ENCODE measurements at regions not wholly inside any gene's neighbourhood (a gene's known extent, or its start where the extent isn't known, plus 50 kb on each side); places are given as distances from the start of the nearest gene placed in this dataset.

DNA sequence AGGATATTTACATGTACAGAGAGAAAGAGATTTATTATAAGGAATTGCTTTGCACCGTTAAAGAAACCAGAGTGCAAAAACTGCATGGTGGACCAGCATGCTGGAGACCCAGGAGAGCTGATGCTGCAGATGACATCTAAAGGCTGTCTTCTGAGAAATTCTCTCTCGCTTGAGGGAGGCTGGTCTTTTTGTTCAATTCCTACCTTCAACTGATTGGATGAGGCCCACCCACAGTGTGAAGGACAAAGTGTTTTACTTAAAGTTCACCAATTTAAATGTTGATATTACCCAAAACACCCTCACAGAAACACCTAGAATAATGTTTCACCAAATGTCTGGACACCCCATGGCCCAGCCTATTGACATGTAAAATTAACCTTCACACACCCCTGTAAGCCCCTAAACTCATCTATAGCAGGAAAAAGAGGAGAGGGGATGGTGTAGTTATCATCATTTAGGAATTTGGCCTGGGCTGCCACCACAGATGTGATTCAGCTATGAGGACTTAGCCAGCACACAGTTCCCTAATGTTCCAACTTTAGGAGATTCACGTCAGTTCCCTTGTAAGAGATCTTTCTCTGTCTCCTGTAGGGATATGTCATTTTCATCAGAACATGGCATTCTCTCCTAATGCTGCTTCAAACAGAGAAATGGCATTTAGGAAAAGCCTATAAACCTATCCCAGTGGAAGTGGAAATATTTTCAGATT is 358.2 kb upstream of the TLE4 start:
- Histone ChIP-seq H3K4me2 (ENCODE audit: low read length) (no peak overlapping the region), H3K9ac (ENCODE audit: low read length) (no peak overlapping the region), H3K27me3 (ENCODE audit: low read depth, low read length) (no peaks in the 10 kb centered on the region), H3K4me3 (ENCODE audit: low read length) (no peak overlapping the region), H3K36me3 (replicated peaks; ENCODE audit: low read depth, low read length) (no peaks in the 10 kb centered on the region), H3K4me1 (ENCODE audit: low read length) (no peaks in the 10 kb centered on the region), H3K79me2 (ENCODE audit: low read length) (no peaks in the 10 kb centered on the region), H3K27ac (ENCODE audit: low read length) (no peak overlapping the region), H2AFZ (ENCODE audit: low read depth, low read length) (no peak overlapping the region), H4K20me1 (ENCODE audit: insufficient read depth, low read length) (no peaks in the 10 kb centered on the region), H3K9me3 (ENCODE audit: insufficient read depth, low read length) (no peaks in the 10 kb centered on the region)
- TF ChIP-seq, protein P1, sequence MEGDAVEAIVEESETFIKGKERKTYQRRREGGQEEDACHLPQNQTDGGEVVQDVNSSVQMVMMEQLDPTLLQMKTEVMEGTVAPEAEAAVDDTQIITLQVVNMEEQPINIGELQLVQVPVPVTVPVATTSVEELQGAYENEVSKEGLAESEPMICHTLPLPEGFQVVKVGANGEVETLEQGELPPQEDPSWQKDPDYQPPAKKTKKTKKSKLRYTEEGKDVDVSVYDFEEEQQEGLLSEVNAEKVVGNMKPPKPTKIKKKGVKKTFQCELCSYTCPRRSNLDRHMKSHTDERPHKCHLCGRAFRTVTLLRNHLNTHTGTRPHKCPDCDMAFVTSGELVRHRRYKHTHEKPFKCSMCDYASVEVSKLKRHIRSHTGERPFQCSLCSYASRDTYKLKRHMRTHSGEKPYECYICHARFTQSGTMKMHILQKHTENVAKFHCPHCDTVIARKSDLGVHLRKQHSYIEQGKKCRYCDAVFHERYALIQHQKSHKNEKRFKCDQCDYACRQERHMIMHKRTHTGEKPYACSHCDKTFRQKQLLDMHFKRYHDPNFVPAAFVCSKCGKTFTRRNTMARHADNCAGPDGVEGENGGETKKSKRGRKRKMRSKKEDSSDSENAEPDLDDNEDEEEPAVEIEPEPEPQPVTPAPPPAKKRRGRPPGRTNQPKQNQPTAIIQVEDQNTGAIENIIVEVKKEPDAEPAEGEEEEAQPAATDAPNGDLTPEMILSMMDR (IDR thresholded peaks at IDR 0.05; ENCODE audit: low read depth, low read length): no peak
- TF ChIP-seq EZH2phosphoT487 (IDR thresholded peaks at IDR 0.05; ENCODE audit: low read depth): no peak

DNA sequence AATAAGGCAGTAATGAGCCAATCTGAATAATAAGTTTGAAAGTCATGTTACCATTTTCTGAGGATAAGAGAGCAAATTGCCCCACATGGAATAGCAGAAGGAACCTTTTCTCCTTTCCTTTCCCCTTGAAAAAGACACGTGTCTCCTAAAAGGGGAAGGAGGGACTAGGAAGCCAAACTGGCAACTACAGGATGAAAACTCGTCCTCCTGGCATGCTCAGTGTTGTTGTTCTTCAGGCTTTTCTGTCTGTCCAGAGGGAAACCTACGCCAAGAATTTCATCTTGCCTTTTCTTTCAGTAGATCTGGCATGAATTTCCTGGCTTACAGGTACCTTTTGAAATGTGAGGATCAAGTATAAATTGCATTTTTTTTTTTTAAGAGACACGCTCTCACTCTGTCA is 355.9 kb upstream of the TLE4 start:
- Histone ChIP-seq H3K79me2 (ENCODE audit: low read length) (no peaks in the 10 kb centered on the region), H3K4me2 (ENCODE audit: low read length) (no peak overlapping the region), H3K9me3 (ENCODE audit: insufficient read depth, low read length) (no peaks in the 10 kb centered on the region), H3K9ac (ENCODE audit: low read length) (no peak overlapping the region), H3K27me3 (ENCODE audit: low read depth, low read length) (no peaks in the 10 kb centered on the region), H2AFZ (ENCODE audit: low read depth, low read length) (no peak overlapping the region), H3K27ac (ENCODE audit: low read length) (no peak overlapping the region), H4K20me1 (ENCODE audit: insufficient read depth, low read length) (no peaks in the 10 kb centered on the region), H3K4me3 (ENCODE audit: low read length) (no peak overlapping the region), H3K36me3 (replicated peaks; ENCODE audit: low read depth, low read length) (no peaks in the 10 kb centered on the region), H3K4me1 (ENCODE audit: low read length) (no peaks in the 10 kb centered on the region)
- no peak for TF ChIP-seq EZH2phosphoT487 (IDR thresholded peaks at IDR 0.05; ENCODE audit: low read depth)
- TF ChIP-seq, protein P1 (IDR thresholded peaks at IDR 0.05; ENCODE audit: low read depth, low read length): no peak

DNA sequence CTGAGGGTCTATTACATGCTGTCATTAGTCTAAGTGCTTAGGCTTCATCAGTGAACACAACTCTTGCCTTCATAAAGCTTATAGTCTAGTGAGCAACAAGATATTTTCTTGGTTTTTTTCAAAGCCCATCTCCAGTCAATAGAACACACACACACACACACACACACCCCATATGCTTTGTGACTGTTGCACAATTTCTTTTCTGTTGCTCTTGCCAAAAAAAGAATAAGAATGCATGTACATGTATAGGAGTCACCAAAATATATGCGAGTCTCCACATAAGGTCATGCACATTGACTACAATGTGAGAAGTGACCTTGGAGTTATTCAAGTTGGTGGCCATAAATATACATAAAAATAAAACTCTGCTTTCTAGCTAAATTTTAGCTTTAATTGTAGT is 351.5 kb upstream of the TLE4 start:
- no peaks in the 10 kb centered on the region for H3K4me1 ChIP-seq (ENCODE audit: low read length)
- H3K4me3 ChIP-seq (ENCODE audit: low read length): no peak overlapping the region
- no peak overlapping the region for H3K4me2 ChIP-seq (ENCODE audit: low read length)
- no peak overlapping the region for H3K9ac ChIP-seq (ENCODE audit: low read length)
- no peak overlapping the region for H3K27ac ChIP-seq (ENCODE audit: low read length)
- TF ChIP-seq, protein P1 (IDR thresholded peaks at IDR 0.05; ENCODE audit: low read depth, low read length): no peak
- TF ChIP-seq EZH2phosphoT487 (IDR thresholded peaks at IDR 0.05; ENCODE audit: low read depth): no peak
- H3K79me2 ChIP-seq (ENCODE audit: low read length): no peaks in the 10 kb centered on the region
- no peaks in the 10 kb centered on the region for H4K20me1 ChIP-seq (ENCODE audit: insufficient read depth, low read length)
- no peaks in the 10 kb centered on the region for H3K9me3 ChIP-seq (ENCODE audit: insufficient read depth, low read length)
- no peak overlapping the region for H2AFZ ChIP-seq (ENCODE audit: low read depth, low read length)
- no peaks in the 10 kb centered on the region for H3K27me3 ChIP-seq (ENCODE audit: low read depth, low read length)
- no peaks in the 10 kb centered on the region for H3K36me3 ChIP-seq (replicated peaks; ENCODE audit: low read depth, low read length)

DNA sequence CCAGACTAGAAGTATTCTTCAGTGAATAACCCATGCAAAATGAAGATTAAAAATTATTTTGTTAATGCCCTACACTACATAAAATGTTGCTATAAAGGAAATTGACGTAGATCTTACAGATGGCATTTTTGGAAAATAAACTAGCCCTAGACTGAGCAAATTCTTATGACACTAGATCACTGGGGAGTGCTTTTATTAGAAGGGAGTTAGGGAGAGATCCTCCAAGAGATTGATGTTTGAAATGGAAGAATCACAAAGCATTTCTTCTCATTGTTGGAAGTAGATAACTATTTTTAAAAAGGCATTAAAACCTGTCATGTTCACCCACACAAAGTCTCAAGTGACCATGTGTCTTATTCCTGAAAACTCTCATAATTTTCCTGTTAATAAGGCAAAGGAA is 351.1 kb upstream of the TLE4 start:
- H3K9me3 ChIP-seq (ENCODE audit: insufficient read depth, low read length): no peaks in the 10 kb centered on the region
- no peaks in the 10 kb centered on the region for H3K4me1 ChIP-seq (ENCODE audit: low read length)
- H2AFZ ChIP-seq (ENCODE audit: low read depth, low read length): no peak overlapping the region
- H3K9ac ChIP-seq (ENCODE audit: low read length): no peak overlapping the region
- H3K27me3 ChIP-seq (ENCODE audit: low read depth, low read length): no peaks in the 10 kb centered on the region
- no peak overlapping the region for H3K4me2 ChIP-seq (ENCODE audit: low read length)
- TF ChIP-seq, protein P1 (IDR thresholded peaks at IDR 0.05; ENCODE audit: low read depth, low read length): no peak
- TF ChIP-seq EZH2phosphoT487 (IDR thresholded peaks at IDR 0.05; ENCODE audit: low read depth): no peak
- H3K4me3 ChIP-seq (ENCODE audit: low read length): no peak overlapping the region
- H3K79me2 ChIP-seq (ENCODE audit: low read length): no peaks in the 10 kb centered on the region
- no peaks in the 10 kb centered on the region for H3K36me3 ChIP-seq (replicated peaks; ENCODE audit: low read depth, low read length)
- H3K27ac ChIP-seq (ENCODE audit: low read length): no peak overlapping the region
- H4K20me1 ChIP-seq (ENCODE audit: insufficient read depth, low read length): no peaks in the 10 kb centered on the region
